ENCODE measurements at regions not wholly inside any gene's neighbourhood (a gene's known extent, or its start where the extent isn't known, plus 50 kb on each side); places are given as distances from the start of the nearest gene placed in this dataset.

DNA sequence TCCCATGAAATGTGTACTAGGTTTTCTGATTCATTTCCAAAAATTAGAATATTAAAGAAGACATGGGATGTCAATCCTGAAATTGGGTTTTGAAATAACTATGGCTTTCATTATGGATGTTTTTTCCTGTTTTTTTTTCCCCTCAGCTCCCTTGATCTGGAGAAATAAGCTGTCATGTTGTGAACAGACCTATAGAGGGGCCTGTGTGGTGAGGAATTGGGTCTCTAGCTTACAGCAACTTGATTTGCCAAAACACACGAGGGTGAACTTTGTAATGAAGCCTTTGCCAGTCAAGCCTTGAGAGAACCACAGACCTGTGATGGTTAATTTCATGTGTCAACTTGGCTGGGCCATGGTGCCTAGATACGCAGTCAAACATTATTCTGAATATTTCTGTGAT, 2413.6 kb downstream of the PCDH7 start:
- TF ChIP-seq, protein P1, sequence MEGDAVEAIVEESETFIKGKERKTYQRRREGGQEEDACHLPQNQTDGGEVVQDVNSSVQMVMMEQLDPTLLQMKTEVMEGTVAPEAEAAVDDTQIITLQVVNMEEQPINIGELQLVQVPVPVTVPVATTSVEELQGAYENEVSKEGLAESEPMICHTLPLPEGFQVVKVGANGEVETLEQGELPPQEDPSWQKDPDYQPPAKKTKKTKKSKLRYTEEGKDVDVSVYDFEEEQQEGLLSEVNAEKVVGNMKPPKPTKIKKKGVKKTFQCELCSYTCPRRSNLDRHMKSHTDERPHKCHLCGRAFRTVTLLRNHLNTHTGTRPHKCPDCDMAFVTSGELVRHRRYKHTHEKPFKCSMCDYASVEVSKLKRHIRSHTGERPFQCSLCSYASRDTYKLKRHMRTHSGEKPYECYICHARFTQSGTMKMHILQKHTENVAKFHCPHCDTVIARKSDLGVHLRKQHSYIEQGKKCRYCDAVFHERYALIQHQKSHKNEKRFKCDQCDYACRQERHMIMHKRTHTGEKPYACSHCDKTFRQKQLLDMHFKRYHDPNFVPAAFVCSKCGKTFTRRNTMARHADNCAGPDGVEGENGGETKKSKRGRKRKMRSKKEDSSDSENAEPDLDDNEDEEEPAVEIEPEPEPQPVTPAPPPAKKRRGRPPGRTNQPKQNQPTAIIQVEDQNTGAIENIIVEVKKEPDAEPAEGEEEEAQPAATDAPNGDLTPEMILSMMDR (IDR thresholded peaks at IDR 0.05), result no peak
- TF ChIP-seq POLR2A (IDR thresholded peaks at IDR 0.05) (no peak), POLR2AphosphoS5 (IDR thresholded peaks at IDR 0.05) (no peak)
